GM18858 (cell line): ENCODE measurements at regions not wholly inside any gene's neighbourhood (a gene's known extent, or its start where the extent isn't known, plus 50 kb on each side); places are given as distances from the start of the nearest gene placed in this dataset.

Experiments
- ATAC-seq: cut with Tn5 transposase; IDR thresholded peaks from one replicate; pipeline ENCODE4 v1.9.1; 2021; ENCODE audit not compliant: unreplicated experiment

DNA sequence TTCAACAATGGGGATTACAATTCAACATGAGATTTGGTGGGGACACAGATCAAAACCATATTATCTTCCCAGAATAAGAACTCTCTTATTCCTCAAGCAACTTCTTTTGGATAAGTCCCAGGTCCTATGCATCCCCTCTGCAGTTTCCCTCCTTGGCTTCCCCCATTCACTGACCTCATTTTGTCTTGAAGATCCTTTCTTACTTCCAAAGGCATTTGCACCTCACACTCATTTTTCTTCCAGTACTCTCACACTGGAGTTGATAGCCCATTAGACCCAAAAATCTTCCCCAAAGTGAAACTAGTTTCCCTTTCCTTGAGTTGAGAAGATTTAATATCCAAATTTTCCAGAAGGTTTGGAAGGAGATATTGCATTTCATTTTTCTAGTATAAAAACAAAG is 178.0 kb upstream of the DAPK1 start:
- ATAC-seq: no peak

DNA sequence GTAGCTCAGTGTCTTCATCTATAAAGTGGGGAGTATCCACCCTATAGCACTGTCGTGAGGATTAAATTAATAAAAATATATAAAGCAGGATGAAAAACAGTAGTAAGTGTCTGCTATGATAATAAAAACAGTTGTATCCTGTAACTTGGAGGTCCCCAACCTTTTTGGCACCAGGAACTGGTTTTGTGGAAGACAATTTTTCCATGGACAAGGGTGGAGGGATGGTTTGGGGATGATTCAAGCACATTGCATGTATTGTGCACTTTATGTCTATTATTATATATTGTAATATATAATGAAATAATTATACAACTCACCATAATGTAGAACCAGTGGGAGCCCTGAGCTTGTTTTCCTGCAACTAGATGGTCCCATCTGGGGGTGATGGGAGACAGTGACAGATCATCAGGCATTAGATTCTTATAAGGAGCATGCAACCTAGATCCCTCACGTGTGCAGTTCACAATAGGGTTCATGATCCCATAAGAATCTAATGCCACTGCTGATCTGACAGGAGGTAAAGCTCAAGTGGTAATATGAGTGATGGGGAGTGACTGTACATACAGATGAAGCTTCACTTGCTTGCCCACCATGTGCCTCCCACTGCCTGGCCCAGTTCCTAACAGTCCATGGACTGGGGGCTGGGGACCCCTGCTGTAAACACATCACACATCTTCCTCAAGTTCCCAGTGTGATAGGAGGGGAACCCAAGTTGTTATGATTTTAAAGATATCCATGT is 177.4 kb upstream of the DAPK1 start:
- no peak for ATAC-seq

DNA sequence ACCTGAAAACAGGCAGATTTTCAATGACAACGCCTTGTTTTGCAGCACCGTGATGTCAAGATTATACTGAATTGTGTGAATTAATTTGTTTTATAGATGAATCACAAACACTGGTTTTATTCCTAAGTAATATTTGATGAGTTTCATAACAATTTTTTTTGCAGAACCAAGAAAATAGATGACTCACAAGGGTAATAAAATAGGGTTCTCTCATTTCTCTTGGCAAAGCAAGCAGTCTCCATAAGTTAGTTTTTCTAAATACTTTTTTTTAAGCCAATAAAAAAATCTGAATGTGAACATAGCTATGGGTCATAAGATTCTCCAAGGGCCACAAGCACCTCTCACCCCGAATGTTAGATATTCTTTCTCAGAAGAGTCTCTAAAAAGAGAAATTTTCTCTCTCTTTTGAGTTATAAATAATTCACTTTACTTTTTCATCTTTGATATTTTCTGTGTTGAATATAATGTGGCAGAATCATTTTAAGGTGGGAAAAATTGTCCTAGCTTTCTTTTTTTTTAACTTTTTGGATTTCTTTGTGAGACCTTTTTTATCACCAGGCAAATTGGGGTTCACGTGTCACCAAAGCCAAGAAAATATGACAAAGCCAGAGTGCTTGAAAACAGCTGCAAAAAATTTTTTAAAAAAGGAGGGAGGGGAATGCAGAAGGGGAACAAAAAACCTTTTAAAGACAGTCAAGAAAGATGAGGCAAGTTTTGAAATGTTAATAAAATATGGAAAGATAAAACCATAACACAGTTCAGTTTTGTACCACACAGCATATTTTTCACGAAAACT is 174.6 kb upstream of the DAPK1 start:
- no peak for ATAC-seq

- no peak for ATAC-seq
These were observed 173.7 kb upstream of the DAPK1 start for GRCh38 chr9:87323928-87324327.

DNA sequence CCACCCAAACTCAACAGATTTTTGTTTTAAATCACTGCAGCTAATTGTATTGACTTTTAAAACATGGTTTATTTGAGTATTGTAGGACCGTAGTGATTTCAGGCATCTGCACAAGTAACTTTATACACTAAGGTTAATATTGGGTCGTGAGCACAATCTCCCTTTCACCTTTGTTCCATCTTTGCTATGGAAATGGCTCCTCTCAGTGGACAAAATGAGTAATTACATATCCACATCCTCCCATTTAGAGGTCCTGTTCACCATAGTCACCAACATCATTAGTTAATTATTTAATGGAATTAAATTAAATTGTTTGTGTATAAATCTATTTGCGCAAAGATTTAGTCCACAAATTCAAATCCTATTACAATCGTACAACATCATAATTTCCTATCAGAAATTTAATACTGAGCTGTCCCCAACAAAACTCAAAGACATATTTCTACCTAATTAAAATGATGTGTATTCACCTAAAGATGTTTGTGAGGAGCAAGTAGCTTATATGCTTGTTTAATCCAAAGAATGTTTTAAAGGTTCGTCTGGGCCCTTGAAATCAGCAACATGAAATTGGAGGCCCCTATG is 173.0 kb upstream of the DAPK1 start:
- ATAC-seq: peak; percentile 68

- ATAC-seq: no peak
These were observed 170.0 kb upstream of the DAPK1 start for GRCh38 chr9:87327575-87328125.

DNA sequence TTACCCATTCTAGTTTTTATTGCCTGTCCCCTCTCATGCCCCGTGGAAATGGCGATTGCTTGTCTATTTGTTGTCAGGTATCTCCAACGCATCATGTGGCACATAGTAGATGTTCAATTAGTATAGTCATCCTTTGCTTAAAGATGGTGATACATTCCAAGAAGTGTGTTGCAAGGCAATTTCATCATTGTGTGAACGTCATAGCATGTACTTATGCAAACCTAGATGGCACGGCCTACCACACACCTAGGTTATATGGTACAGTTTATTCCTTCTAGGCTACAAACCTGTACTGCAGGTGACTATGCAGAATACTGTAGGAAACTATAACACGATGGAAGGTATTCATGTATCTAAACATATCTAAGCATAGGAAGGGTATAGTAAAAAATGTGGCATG is 163.9 kb upstream of the DAPK1 start:
- no peak for ATAC-seq

- no peak for ATAC-seq
These were observed 163.3 kb upstream of the DAPK1 start for GRCh38 chr9:87334366-87334765.

DNA sequence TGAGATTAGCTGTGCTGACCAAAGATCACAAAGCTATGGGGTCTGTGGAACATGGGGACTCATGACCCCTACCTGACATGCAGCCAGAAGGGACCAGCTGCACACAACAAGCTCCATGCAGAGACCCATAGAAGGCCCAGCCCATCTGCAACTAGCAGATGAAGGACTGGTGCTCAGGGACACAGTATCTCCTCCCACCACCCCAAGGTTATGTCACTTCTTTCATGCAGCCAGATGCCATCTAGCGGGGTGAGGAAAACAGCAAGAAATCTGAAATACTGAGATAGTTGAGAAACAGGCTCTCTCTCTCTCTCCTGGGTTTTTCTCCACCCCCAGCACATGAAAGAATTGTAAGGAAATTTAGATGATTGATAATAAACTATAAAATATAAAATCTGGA is 161.3 kb upstream of the DAPK1 start:
- ATAC-seq: no peak

- ATAC-seq: no peak
These were observed 160.7 kb upstream of the DAPK1 start for GRCh38 chr9:87336914-87337333.

DNA sequence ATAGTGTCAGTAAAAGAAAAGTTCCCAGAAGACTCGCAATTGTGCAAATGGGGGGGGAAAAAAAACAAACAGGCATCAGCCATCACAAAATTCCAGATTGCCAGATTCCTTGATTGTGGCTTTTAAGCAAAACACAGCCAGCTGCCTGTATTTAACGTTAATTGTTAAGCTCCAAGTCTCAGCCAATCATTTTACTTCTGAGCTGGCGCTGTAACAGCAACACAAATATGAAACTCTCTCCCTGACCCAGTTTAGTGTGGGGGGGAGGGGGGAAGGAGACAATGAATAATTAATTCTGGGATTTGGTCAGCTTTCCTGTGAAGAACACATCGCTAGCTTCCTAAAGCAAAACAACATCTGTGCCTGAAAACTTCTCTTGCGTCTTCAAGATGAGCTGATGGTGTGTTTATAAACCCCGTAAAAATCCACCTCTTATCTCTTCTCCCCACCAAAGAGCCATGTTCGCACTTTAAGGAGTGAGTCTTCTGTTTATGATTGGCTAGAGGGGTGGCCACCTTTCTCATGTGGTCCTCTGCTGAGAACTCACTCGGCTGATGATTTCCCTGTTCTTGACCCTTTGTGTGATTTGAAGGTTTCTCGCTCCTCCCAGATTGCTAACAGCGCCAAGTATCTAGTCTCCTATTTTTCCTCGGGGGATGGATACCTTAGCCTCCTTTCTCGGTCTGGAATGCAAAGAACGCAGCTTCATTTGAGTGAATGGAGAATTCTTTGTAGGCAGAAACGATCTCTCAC is 160.2 kb upstream of the DAPK1 start:
- no peak for ATAC-seq

DNA sequence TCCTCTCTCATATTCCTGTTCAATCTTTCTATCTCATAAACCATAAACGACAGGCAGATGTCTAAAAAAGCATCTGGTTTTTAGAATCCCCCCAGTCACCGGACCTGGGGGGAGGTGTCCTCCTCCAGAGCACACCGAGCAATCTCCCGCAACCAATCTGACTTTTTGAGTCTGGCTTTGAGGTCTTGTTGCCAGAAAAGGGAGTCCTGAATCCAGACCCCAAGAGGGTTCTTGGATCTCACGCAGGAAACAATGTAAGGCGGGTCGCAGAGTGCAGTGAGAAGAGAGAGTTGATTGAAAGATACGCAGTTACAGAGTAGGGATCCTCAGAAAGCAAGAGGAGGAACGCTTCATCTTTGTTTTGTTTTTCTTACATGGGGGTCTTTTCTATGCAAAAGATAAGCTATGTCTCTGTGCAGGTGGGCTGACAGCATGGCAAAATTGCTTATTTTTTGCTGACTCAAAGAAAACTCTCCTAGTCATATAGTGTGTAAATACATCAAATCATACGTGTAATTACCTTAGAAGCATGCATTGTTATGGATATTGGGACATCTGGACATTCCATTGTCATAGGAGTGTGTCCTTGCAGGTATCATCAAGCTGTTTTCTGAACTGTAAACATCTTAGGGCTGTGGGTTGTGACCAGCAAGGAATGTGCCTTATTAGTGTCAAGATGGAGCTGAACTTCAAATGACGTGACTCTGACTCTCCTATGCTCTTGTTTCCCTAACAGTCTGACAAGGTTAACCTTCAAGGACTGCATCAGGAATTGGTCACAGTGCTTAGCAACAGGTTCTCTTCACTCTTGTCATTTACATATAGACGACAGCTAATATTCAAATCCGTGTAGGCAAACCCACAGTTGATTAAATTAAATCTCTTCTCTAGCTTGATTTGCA is 159.3 kb upstream of the DAPK1 start:
- no peak for ATAC-seq

DNA sequence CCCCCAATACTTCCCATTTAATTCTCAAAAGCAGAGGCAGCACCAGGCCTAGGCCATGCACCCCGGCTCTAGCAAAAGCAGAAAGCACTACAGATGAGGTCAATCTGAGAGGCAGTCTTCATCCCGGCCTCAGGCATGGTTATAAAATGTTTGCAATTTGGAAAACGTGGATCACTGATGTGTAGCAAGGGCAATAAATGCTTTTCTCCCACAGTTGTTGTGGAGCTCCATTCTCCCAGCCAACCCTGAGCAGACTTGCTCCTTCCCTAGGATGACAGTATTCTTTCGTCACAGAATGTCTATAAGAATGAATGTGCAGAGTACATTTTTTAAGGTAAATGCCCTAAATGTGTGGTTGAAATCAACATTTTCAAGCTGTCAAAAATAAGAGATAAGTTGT is 157.3 kb upstream of the DAPK1 start:
- ATAC-seq: no peak

- ATAC-seq: no peak
These were observed 154.9 kb upstream of the DAPK1 start for GRCh38 chr9:87342743-87343142.

DNA sequence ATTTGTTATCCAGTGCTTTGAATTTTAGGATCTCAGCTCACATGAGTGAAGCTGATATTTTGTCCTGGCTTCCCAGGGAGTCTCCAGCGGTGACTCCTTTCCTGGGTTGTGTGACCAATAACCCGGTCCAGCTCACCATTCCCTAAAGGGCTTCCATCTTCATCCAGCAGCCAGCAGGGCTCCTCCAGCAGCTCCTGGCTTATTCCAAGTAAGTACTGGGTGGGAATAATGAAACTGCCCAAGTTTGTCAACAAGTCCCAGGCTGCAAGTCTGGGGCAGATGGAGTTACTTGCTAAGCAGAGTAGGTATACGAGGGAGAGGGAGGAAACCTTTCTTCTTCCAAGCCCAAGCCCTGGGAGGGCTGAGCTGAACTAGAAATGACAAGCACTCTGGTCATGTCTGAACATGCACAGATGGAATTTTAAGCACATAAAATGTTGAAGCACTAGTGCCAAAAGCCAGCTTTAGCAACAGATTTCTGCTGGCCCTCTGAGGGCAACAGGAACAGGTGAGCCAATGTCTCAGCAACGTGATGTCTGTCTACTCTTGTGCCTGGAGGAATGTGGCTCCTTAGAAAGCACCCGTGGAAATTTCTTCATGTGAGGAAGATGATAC is 153.7 kb upstream of the DAPK1 start:
- ATAC-seq: no peak

DNA sequence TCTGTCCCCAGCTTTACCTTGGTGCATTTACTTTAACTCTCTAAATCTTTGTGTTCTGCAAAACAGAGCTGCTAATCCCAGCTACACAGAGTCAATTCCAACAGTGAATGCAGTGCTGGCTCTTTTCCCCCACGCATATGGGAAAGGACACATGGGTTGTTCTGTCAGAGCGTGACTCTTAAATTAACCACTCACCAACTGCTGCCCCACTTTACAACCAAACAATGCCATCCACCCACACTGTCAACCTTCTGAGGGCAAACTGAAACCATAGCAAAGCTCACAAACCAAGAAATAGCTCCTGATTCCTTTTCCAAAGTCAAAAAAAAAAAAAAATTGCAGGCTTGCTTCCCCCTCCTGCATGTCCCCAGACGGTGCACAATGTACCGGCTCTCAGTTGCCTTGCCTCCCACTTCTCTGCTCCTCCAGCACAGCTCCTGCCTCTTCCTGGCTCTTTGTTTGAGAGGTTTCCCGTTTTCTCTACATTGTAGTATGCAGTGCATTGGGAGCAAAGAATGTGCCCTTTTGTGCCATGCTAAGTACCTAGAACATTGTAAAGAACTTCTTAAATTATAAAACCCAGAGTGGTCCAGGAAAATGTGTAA is 151.5 kb upstream of the DAPK1 start:
- no peak for ATAC-seq

DNA sequence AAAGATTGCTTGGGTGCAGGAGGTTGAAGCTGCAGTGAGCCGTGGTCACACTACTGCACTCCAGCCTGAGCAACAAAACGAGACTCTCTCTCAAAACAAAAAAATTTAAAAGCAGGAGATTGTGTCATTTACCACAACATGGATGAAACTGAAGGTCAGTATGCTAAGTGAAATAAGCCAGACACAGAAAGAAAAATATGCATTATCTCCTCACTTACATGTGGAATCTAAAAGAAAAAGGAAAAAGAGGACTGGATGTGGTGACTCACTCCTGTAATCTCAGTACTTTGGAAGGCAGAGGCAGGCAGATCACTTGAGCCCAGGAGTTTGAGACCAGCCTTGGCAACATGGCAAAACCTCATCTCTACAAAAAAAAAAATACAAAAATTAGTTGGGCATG is 146.8 kb upstream of the DAPK1 start:
- ATAC-seq: no peak

- no peak for ATAC-seq
These were observed 144.4 kb upstream of the DAPK1 start for GRCh38 chr9:87353301-87353700.

- no peak for ATAC-seq
These were observed 143.5 kb upstream of the DAPK1 start for GRCh38 chr9:87354147-87354546.
